ENCODE measurements at regions not wholly inside any gene's neighbourhood (a gene's known extent, or its start where the extent isn't known, plus 50 kb on each side); places are given as distances from the start of the nearest gene placed in this dataset.

DNA sequence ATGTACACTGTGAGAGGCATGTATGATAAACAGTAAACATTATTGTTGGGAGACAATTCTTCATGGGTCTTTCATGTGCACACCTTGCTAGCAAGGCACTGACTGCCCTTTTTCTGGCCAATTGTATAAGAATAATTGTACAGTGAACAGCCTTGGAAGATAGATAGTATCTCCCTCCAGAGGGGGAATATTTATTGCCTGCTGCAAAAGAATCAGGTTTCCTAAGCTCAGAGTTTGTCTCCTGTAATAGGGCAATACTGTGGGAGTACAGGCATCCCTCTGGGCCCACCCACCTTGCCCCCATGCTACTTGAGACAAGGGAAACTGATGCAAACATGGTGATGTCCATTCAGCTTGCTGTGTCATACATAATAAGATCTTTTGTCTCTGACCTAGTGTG is 442.2 kb downstream of the HDGFL1 start:
- TF ChIP-seq, protein P1, sequence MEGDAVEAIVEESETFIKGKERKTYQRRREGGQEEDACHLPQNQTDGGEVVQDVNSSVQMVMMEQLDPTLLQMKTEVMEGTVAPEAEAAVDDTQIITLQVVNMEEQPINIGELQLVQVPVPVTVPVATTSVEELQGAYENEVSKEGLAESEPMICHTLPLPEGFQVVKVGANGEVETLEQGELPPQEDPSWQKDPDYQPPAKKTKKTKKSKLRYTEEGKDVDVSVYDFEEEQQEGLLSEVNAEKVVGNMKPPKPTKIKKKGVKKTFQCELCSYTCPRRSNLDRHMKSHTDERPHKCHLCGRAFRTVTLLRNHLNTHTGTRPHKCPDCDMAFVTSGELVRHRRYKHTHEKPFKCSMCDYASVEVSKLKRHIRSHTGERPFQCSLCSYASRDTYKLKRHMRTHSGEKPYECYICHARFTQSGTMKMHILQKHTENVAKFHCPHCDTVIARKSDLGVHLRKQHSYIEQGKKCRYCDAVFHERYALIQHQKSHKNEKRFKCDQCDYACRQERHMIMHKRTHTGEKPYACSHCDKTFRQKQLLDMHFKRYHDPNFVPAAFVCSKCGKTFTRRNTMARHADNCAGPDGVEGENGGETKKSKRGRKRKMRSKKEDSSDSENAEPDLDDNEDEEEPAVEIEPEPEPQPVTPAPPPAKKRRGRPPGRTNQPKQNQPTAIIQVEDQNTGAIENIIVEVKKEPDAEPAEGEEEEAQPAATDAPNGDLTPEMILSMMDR (IDR thresholded peaks at IDR 0.05; ENCODE audit: unreplicated experiment) = no peak
- DNase-seq (ENCODE audit: low spot score) = no peak
- Mint-ChIP-seq H3K27me3 (ENCODE audit: unreplicated experiment) (no peaks in the 10 kb centered on the region), H3K4me3 (ENCODE audit: unreplicated experiment) (no peak overlapping the region), H3K27ac (ENCODE audit: unreplicated experiment) (no peak overlapping the region), H3K4me1 (ENCODE audit: unreplicated experiment) (no peaks in the 10 kb centered on the region), H3K36me3 (ENCODE audit: low read depth, unreplicated experiment) (no peaks in the 10 kb centered on the region), H3K9me3 (ENCODE audit: unreplicated experiment) (no peaks in the 10 kb centered on the region)

- no peak for DNase-seq (ENCODE audit: low spot score)
- Mint-ChIP-seq H3K4me3 (ENCODE audit: unreplicated experiment) (no peak overlapping the region), H3K4me1 (ENCODE audit: unreplicated experiment) (no peaks in the 10 kb centered on the region), H3K9me3 (ENCODE audit: unreplicated experiment) (no peaks in the 10 kb centered on the region), H3K36me3 (ENCODE audit: low read depth, unreplicated experiment) (no peaks in the 10 kb centered on the region), H3K27ac (ENCODE audit: unreplicated experiment) (no peak overlapping the region), H3K27me3 (ENCODE audit: unreplicated experiment) (no peaks in the 10 kb centered on the region)
- TF ChIP-seq, protein P1 (IDR thresholded peaks at IDR 0.05; ENCODE audit: unreplicated experiment) = no peak
Observed at GRCh38 chr6:23013776-23014175, 444.4 kb downstream of the HDGFL1 start.

GRCh38 chr6:23016696-23017095 is 447.3 kb downstream of the HDGFL1 start:
- H3K27ac Mint-ChIP-seq (ENCODE audit: unreplicated experiment) = no peak overlapping the region
- TF ChIP-seq, protein P1 (IDR thresholded peaks at IDR 0.05; ENCODE audit: unreplicated experiment) = no peak

DNA sequence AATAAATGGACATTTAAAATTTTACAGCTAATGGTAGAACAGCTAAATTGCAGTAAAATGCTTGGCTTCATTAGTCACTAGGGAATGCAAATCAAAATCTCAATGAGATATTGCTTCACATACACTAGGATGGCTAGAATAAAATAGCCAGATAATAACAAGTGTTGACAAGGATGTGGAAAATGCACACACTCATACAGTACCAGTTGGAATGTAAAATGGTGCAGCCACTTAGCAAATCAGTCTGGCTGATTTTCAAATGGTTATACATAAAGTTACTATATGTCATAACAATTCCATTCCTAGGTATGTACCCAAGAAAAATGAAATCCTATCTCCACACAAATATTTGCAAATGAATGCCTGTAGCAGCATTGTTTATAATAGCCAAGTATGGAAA is 452.1 kb downstream of the HDGFL1 start:
- no peaks in the 10 kb centered on the region for H3K27me3 Mint-ChIP-seq (ENCODE audit: unreplicated experiment)
- H3K27ac Mint-ChIP-seq (ENCODE audit: unreplicated experiment) = no peak overlapping the region
- no peaks in the 10 kb centered on the region for H3K9me3 Mint-ChIP-seq (ENCODE audit: unreplicated experiment)
- TF ChIP-seq, protein P1 (IDR thresholded peaks at IDR 0.05; ENCODE audit: unreplicated experiment) = no peak
- no peaks in the 10 kb centered on the region for H3K36me3 Mint-ChIP-seq (ENCODE audit: low read depth, unreplicated experiment)
- no peak overlapping the region for H3K4me3 Mint-ChIP-seq (ENCODE audit: unreplicated experiment)
- no peak for DNase-seq (ENCODE audit: low spot score)
- no peaks in the 10 kb centered on the region for H3K4me1 Mint-ChIP-seq (ENCODE audit: unreplicated experiment)

More at GRCh38 chr6:23016696-23017095, 447.3 kb downstream of the HDGFL1 start:
- Mint-ChIP-seq H3K9me3 (ENCODE audit: unreplicated experiment) (no peaks in the 10 kb centered on the region), H3K4me1 (ENCODE audit: unreplicated experiment) (no peaks in the 10 kb centered on the region), H3K4me3 (ENCODE audit: unreplicated experiment) (no peak overlapping the region), H3K36me3 (ENCODE audit: low read depth, unreplicated experiment) (no peaks in the 10 kb centered on the region), H3K27me3 (ENCODE audit: unreplicated experiment) (no peaks in the 10 kb centered on the region)
- no peak for DNase-seq (ENCODE audit: low spot score)

DNA sequence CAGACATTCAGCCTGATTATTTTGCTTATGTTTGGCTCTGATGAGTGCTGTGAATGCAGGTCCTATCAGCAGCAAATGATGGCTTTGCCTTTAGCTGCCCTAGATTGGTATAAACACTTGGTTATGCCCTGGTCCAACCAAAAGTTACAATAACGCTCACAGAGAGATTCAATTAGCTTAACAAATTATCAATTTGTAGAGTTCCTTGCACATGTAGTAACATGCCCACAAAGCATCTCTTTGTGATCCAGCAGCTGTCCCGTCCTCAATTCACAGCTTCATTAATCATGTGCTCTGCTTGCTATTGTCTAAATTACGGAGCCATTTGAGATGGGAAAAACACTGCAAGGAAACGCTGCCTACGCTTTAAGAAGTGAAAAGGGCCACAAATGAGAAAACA is 457.9 kb downstream of the HDGFL1 start:
- H3K27ac Mint-ChIP-seq (ENCODE audit: unreplicated experiment) = no peak overlapping the region

More for the DNA sequence above, 457.9 kb downstream of the HDGFL1 start:
- TF ChIP-seq, protein P1 (IDR thresholded peaks at IDR 0.05; ENCODE audit: unreplicated experiment) = no peak
- DNase-seq (ENCODE audit: low spot score) = no peak
- H3K4me1 Mint-ChIP-seq (ENCODE audit: unreplicated experiment) = no peaks in the 10 kb centered on the region
- no peak overlapping the region for H3K4me3 Mint-ChIP-seq (ENCODE audit: unreplicated experiment)
- H3K36me3 Mint-ChIP-seq (ENCODE audit: low read depth, unreplicated experiment) = no peaks in the 10 kb centered on the region
- H3K27me3 Mint-ChIP-seq (ENCODE audit: unreplicated experiment) = no peaks in the 10 kb centered on the region
- no peaks in the 10 kb centered on the region for H3K9me3 Mint-ChIP-seq (ENCODE audit: unreplicated experiment)
